ENCODE measurements at regions not wholly inside any gene's neighbourhood (a gene's known extent, or its start where the extent isn't known, plus 50 kb on each side); places are given as distances from the start of the nearest gene placed in this dataset.

DNA sequence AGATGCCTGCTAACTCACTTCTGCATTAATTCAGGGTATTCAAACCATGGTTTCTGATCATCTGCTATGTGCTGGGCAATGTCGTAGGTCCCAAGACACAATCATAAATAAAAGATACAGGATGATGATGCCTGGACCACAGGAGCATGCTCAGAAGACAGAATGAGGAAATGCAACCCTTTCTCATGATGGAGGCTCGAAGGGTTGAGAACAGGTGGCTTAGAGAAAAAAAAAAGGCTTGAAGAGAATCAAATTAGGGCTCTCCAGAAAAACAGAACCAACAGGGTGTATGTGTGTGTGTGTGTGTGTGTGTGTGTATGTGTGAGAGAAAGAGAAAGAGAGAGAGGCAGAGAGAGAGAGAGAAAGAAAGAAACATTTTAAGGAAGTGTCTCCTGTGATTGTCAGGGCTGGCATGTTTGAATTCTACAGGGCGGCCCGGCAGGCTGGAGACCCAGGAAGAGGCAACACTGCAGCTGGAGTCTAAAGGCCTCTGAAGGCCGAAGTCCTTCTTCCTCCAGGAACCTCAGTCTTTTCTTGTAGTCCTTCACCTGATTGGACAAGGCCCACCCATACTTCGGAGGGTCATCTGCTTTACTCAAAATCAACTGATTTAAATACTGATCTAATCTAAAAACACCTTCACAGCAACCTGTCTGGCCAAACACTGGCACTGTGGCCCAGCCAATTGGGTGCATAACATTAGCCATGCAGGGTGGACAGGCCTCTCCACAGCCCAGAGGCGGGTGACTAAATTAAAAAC lies 143.8 kb downstream of the ERMARD start:
- DNase-seq: no peak
- H3K9me3 ChIP-seq (ENCODE audit: control insufficient read depth, low read length): peaks cover 1% of the 10 kb centered on the region
- H3K36me3 ChIP-seq (ENCODE audit: control insufficient read depth in 1 of 2, insufficient read depth in 2 of 2, low read length in 1 of 2): no peaks in the 10 kb centered on the region
- no peak overlapping the region for H3K4me3 ChIP-seq (ENCODE audit: low read length in 2 of 2)
- 86 to 89% methylated on average over 7 of the region's 7 CpGs for WGBS, 2 donors
- no peaks in the 10 kb centered on the region for H3K4me1 ChIP-seq (ENCODE audit: control insufficient read depth in 1 of 2, insufficient read depth in 2 of 2, low read length in 2 of 2)
- intact Hi-C loops (cut with DNase I): no loop called here
- ATAC-seq (ENCODE audit: low FRiP score): no peak
- no peaks in the 10 kb centered on the region for H3K27me3 ChIP-seq (ENCODE audit: control insufficient read depth in 1 of 2, insufficient read depth in 2 of 2, low read length in 1 of 2)
- H3K27ac ChIP-seq (ENCODE audit: low read depth in 1 of 2, low read length in 2 of 2): no peak overlapping the region

DNA sequence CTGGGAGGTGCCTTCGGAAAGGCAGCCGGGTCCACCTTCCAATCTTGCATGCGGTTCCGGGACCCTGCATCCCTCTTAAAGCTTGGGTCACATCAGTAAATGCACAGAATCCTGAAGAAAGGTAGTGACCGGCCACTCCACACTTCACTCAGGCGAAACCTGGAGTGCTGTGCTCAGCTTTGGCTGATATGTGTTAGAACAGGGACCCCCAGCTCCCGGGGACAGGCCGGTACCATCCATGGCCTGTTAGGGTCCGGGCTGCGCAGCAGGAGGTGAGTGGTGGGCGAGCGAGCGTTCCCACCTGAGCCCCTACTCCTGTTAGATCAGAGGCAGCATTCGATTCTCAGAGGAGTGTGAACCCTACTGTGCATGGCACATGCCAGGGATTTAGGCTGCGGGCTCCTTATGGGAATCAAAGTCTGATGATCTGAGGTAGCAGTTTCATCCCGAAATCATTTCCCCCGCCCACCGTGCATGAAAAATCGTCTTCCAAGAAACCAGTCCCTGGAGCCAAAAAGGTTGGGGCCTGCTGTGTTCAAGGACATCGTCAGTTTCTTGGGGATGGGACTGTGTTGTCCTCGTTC lies 143.0 kb downstream of the ERMARD start:
- Histone ChIP-seq H3K36me3 (ENCODE audit: control insufficient read depth in 1 of 2, insufficient read depth in 2 of 2, low read length in 1 of 2) (no peaks in the 10 kb centered on the region), H3K4me1 (ENCODE audit: control insufficient read depth in 1 of 2, insufficient read depth in 2 of 2, low read length in 2 of 2) (no peaks in the 10 kb centered on the region), H3K9me3 (ENCODE audit: control insufficient read depth, low read length) (peaks cover 1% of the 10 kb centered on the region), H3K4me3 (ENCODE audit: low read length in 2 of 2) (no peak overlapping the region), H3K27ac (ENCODE audit: low read depth in 1 of 2, low read length in 2 of 2) (no peak overlapping the region), H3K27me3 (ENCODE audit: control insufficient read depth in 1 of 2, insufficient read depth in 2 of 2, low read length in 1 of 2) (no peaks in the 10 kb centered on the region)
- no peak for ATAC-seq (ENCODE audit: low FRiP score)
- 88 to 89% methylated on average over 21 of the region's 21 CpGs for WGBS, 2 donors
- DNase-seq: no peak
- intact Hi-C loops (cut with DNase I): no loop called here

DNA sequence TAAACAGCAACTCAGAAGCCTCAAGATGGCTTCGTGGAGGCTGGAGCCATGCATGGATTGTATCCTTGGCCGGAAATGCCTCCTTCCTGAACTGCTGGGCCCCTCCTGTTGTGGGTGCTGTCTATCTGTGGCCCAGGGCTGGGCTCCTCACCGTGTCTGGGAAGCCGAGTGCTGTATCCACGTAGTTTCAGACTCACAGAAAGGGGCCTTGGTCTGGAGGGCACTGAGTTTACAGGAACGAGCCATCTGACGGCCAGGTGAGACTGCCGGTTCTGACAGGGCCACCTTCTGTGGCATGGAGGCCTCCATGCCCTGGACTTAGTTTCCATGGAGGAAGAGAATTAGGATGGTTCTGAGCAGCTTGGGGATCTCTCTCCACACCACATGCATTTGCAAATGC lies 142.2 kb downstream of the ERMARD start:
- Histone ChIP-seq H3K4me1 (ENCODE audit: control insufficient read depth in 1 of 2, insufficient read depth in 2 of 2, low read length in 2 of 2) (no peaks in the 10 kb centered on the region), H3K27me3 (ENCODE audit: control insufficient read depth in 1 of 2, insufficient read depth in 2 of 2, low read length in 1 of 2) (no peaks in the 10 kb centered on the region), H3K4me3 (ENCODE audit: low read length in 2 of 2) (no peak overlapping the region), H3K9me3 (ENCODE audit: control insufficient read depth, low read length) (peaks cover 1% of the 10 kb centered on the region), H3K27ac (ENCODE audit: low read depth in 1 of 2, low read length in 2 of 2) (no peak overlapping the region), H3K36me3 (ENCODE audit: control insufficient read depth in 1 of 2, insufficient read depth in 2 of 2, low read length in 1 of 2) (no peaks in the 10 kb centered on the region)
- WGBS, 2 donors: 77 to 79% methylated on average over 8 of the region's 8 CpGs
- intact Hi-C loops (cut with DNase I): no loop called here
- ATAC-seq (ENCODE audit: low FRiP score): no peak
- DNase-seq: no peak

DNA sequence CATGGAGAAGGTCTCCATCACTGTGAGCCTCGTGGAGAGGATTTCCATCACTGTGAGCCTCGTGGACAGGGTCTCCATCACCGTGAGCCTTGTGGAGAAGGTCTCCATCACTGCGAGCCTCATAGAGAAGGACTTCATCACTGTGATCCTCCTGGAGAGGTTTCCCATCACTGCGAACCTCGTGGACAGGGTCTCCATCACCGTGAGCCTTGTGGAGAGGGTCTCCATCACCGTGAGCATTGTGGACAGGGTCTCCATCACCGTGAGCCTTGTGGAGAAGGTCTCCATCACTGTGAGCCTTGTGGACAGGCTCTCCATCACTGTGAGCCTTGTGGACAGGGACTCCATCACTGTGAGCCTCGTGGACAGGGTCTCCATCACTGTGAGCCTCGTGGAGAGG lies 140.4 kb downstream of the ERMARD start:
- Histone ChIP-seq H3K4me3 (ENCODE audit: low read length in 2 of 2) (no peak overlapping the region), H3K27ac (ENCODE audit: low read depth in 1 of 2, low read length in 2 of 2) (no peak overlapping the region), H3K36me3 (ENCODE audit: control insufficient read depth in 1 of 2, insufficient read depth in 2 of 2, low read length in 1 of 2) (no peaks in the 10 kb centered on the region), H3K27me3 (ENCODE audit: control insufficient read depth in 1 of 2, insufficient read depth in 2 of 2, low read length in 1 of 2) (no peaks in the 10 kb centered on the region), H3K4me1 (ENCODE audit: control insufficient read depth in 1 of 2, insufficient read depth in 2 of 2, low read length in 2 of 2) (no peaks in the 10 kb centered on the region), H3K9me3 (ENCODE audit: control insufficient read depth, low read length) (peaks cover 1% of the 10 kb centered on the region)
- intact Hi-C loops (cut with DNase I): no loop called here
- DNase-seq (no peak), ATAC-seq (ENCODE audit: low FRiP score) (no peak)
- 67 to 69% methylated on average over 11 of the region's 11 CpGs for WGBS, 2 donors

DNA sequence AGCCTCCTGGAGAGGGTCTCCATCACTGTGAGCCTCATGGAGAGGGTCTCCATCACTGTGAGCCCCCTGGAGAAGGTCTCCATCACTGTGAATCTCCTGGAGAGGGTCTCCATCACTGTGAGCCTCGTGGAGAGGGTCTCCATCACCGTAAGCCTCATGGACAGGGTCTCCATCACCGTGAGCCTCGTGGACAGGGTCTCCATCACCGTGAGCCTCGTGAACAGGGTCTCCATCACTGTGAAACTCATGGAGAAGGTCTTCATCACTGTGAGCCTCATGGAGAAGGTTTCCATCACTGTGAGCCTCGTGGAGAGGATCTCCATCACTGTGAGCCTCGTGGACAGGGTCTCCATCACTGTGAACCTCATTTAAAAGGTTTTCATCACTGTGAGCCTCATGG lies 140.0 kb downstream of the ERMARD start:
- no peak overlapping the region for H3K27ac ChIP-seq (ENCODE audit: low read depth in 1 of 2, low read length in 2 of 2)
- 69 to 71% methylated on average over 8 of the region's 8 CpGs for WGBS, 2 donors
- H3K9me3 ChIP-seq (ENCODE audit: control insufficient read depth, low read length): peaks cover 1% of the 10 kb centered on the region
- no peaks in the 10 kb centered on the region for H3K27me3 ChIP-seq (ENCODE audit: control insufficient read depth in 1 of 2, insufficient read depth in 2 of 2, low read length in 1 of 2)
- intact Hi-C loops (cut with DNase I): no loop called here
- H3K4me1 ChIP-seq (ENCODE audit: control insufficient read depth in 1 of 2, insufficient read depth in 2 of 2, low read length in 2 of 2): no peaks in the 10 kb centered on the region
- ATAC-seq (ENCODE audit: low FRiP score) (no peak), DNase-seq (no peak)
- H3K4me3 ChIP-seq (ENCODE audit: low read length in 2 of 2): no peak overlapping the region
- H3K36me3 ChIP-seq (ENCODE audit: control insufficient read depth in 1 of 2, insufficient read depth in 2 of 2, low read length in 1 of 2): no peaks in the 10 kb centered on the region

DNA sequence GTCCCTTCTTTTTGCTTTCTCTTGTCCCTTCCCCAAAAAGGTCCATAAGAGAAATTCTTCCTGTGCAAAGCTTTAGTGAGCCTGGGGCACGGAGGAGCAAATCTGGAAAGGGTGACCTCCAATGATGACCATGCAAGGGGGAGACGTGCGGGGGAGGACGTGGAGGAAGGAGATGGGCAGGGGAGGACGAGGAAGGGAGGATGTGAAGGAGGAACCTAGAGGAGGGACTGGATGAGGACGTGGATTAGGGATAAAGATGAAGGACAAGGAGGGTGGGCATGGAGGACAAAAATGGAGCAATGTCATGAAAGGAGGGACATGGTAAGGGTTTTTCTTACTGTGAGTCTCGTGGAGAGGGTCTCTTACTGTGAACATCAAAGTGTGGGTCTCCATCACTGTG lies 139.5 kb downstream of the ERMARD start:
- peaks cover 1% of the 10 kb centered on the region for H3K9me3 ChIP-seq (ENCODE audit: control insufficient read depth, low read length)
- no peak for ATAC-seq (ENCODE audit: low FRiP score)
- no peak for DNase-seq
- H3K27ac ChIP-seq (ENCODE audit: low read depth in 1 of 2, low read length in 2 of 2): no peak overlapping the region
- H3K27me3 ChIP-seq (ENCODE audit: control insufficient read depth in 1 of 2, insufficient read depth in 2 of 2, low read length in 1 of 2): no peaks in the 10 kb centered on the region
- intact Hi-C loops (cut with DNase I): no loop called here
- no peaks in the 10 kb centered on the region for H3K4me1 ChIP-seq (ENCODE audit: control insufficient read depth in 1 of 2, insufficient read depth in 2 of 2, low read length in 2 of 2)
- no peaks in the 10 kb centered on the region for H3K36me3 ChIP-seq (ENCODE audit: control insufficient read depth in 1 of 2, insufficient read depth in 2 of 2, low read length in 1 of 2)
- no peak overlapping the region for H3K4me3 ChIP-seq (ENCODE audit: low read length in 2 of 2)
- 81 to 86% methylated on average over 7 of the region's 7 CpGs for WGBS, 2 donors

DNA sequence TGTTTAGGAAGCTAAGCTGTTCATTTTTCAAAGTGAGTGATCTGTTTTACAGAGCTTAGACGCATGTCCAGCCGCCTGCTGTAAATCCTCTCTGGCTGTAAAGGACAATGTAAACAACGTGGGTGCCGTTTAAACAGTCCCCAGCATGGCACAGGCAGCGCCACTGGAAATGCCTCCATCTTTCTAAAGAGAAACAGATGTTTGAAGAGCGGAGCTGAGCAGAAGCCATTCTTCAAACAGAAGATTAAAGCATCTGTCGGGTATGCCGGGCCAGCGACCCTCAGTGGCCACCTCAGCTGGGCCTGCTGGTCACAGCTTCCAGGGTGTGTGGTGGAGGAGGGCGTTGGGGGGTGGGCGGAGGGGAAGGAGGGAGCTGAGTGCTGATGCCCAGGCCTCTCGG lies 138.6 kb downstream of the ERMARD start:
- H3K9me3 ChIP-seq (ENCODE audit: control insufficient read depth, low read length): peaks cover 3% of the 10 kb centered on the region
- no peak overlapping the region for H3K27ac ChIP-seq (ENCODE audit: low read depth in 1 of 2, low read length in 2 of 2)
- no peaks in the 10 kb centered on the region for H3K4me1 ChIP-seq (ENCODE audit: control insufficient read depth in 1 of 2, insufficient read depth in 2 of 2, low read length in 2 of 2)
- intact Hi-C loops (cut with DNase I): no loop called here
- 2 to 12% methylated on average over 11 to 12 of the region's 12 CpGs for WGBS, 2 donors
- H3K36me3 ChIP-seq (ENCODE audit: control insufficient read depth in 1 of 2, insufficient read depth in 2 of 2, low read length in 1 of 2): no peaks in the 10 kb centered on the region
- H3K4me3 ChIP-seq (ENCODE audit: low read length in 2 of 2): no peak overlapping the region
- no peaks in the 10 kb centered on the region for H3K27me3 ChIP-seq (ENCODE audit: control insufficient read depth in 1 of 2, insufficient read depth in 2 of 2, low read length in 1 of 2)
- DNase-seq: no peak
- no peak for ATAC-seq (ENCODE audit: low FRiP score)

DNA sequence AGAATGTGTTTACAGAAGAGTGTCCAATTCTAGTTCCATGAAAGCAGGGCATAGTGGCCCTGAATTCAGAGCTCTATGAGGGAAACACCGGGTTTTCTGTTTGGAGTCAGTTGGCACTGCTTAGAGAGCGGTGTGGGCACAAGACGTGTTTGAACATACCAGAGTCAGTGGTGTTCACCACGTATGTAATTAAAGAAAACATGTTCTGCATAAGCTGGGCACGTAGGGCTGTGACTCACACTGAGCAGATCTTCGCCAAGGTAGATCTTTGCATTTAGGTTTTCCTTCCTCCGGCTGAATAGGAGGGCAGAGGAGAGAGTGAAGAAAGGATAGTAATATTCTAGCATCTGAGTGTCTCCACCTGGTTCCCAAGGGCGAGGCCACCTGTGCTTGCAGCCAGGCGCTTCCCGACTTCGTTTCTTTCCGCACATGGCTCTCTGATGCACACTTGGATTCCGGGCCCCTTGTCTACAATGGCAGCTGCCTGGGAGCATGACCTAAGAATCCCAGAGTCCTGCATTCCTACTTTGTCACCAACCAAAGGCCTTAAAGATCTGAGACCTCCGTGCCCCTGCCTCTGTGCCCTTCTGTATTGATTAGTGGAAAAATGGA lies 136.2 kb downstream of the ERMARD start:
- intact Hi-C loops (cut with DNase I): no loop called here
- H3K27me3 ChIP-seq (ENCODE audit: control insufficient read depth in 1 of 2, insufficient read depth in 2 of 2, low read length in 1 of 2): no peaks in the 10 kb centered on the region
- peaks cover 3% of the 10 kb centered on the region for H3K9me3 ChIP-seq (ENCODE audit: control insufficient read depth, low read length)
- no peaks in the 10 kb centered on the region for H3K36me3 ChIP-seq (ENCODE audit: control insufficient read depth in 1 of 2, insufficient read depth in 2 of 2, low read length in 1 of 2)
- ATAC-seq (ENCODE audit: low FRiP score) (no peak), DNase-seq (no peak)
- H3K4me3 ChIP-seq (ENCODE audit: low read length in 2 of 2): no peak overlapping the region
- H3K4me1 ChIP-seq (ENCODE audit: control insufficient read depth in 1 of 2, insufficient read depth in 2 of 2, low read length in 2 of 2): no peaks in the 10 kb centered on the region
- WGBS, 2 donors: 73 to 80% methylated on average over 14 of the region's 14 CpGs
- H3K27ac ChIP-seq (ENCODE audit: low read depth in 1 of 2, low read length in 2 of 2): no peak overlapping the region
